Common myeloid progenitor, CD34-positive (primary cell): ENCODE measurements at regions not wholly inside any gene's neighbourhood (a gene's known extent, or its start where the extent isn't known, plus 50 kb on each side); places are given as distances from the start of the nearest gene placed in this dataset.

ENCODE experiments used
- CTCF ChIA-PET: fragments of 350-600 bp; sonication (Branson Sonifier 250); formaldehyde crosslinking; loops from one replicate; lab custom pipeline; 2021; ENCODE audit warnings: antibody characterized with exemption; lab: Charles Lee
- POLR2A ChIA-PET: fragments of 350-600 bp; sonication (Branson Sonifier 250); formaldehyde crosslinking; loops from one replicate; lab custom pipeline; 2021; ENCODE audit warnings: antibody characterized with exemption; lab: Charles Lee
- DNase-seq, 3 donors: peaks; one replicate each; pipeline versions ENCODE4 v3.0.0 to v3.0.0-alpha.2; 2013
- H3K27ac ChIP-seq, 2 experiments: 1 replicate in 1 of 2; 2 replicates in 1 of 2; pipeline ENCODE4 v1.7.0; 2013; ENCODE audit warnings: inconsistent platforms in 2 of 2, low read length in 2 of 2, mild to moderate bottlenecking in 2 of 2, low read depth in 1 of 2, moderate library complexity in 1 of 2; ENCODE audit not compliant: severe bottlenecking in 2 of 2, insufficient read depth in 1 of 2, poor library complexity in 1 of 2
- H3K27me3 ChIP-seq, 5 experiments: replicated peaks in 2 of 5; 1 replicate in 3 of 5; 2 replicates in 2 of 5; pipeline versions ENCODE4 v1.6.1 to v1.7.0; 2013; ENCODE audit warnings: low read length in 4 of 5, mild to moderate bottlenecking in 2 of 5, moderate library complexity in 2 of 5, inconsistent platforms in 1 of 5; ENCODE audit not compliant: insufficient read depth in 5 of 5, control insufficient read depth in 4 of 5
- H3K36me3 ChIP-seq, 4 experiments: 1 replicate in 2 of 4; 2 replicates in 2 of 4; pipeline versions ENCODE4 v1.6.1 to v1.7.0; 2013; ENCODE audit warnings: low read length in 3 of 4, control low read depth in 1 of 4, mild to moderate bottlenecking in 1 of 4; ENCODE audit not compliant: control insufficient read depth in 4 of 4, insufficient read depth in 4 of 4
- H3K4me1 ChIP-seq, 4 experiments: 1 replicate in 3 of 4; 2 replicates in 1 of 4; pipeline versions ENCODE4 v1.6.1 to v1.7.1; 2013; ENCODE audit warnings: low read length in 3 of 4, mild to moderate bottlenecking in 3 of 4, control low read depth in 1 of 4, inconsistent platforms in 1 of 4, moderate library complexity in 1 of 4; ENCODE audit not compliant: control insufficient read depth in 4 of 4, insufficient read depth in 4 of 4; ENCODE audit errors: control extremely low read depth in 1 of 4
- H3K4me3 ChIP-seq, 7 experiments: 1 replicate in 4 of 7; 2 replicates in 3 of 7; pipeline versions ENCODE4 v1.5.1 to v1.7.0; 2013; ENCODE audit warnings: mild to moderate bottlenecking in 7 of 7, low read length in 6 of 7, moderate library complexity in 6 of 7, inconsistent platforms in 2 of 7, low read depth in 2 of 7, control low read depth in 1 of 7; ENCODE audit not compliant: insufficient read depth in 4 of 7, control insufficient read depth in 1 of 7; ENCODE audit errors: extremely low read depth in 1 of 7
- H3K9me3 ChIP-seq, 5 experiments: 1 replicate in 4 of 5; 2 replicates in 1 of 5; pipeline versions ENCODE4 v1.6.1 to v1.7.1; 2013; ENCODE audit warnings: low read length in 4 of 5, mild to moderate bottlenecking in 2 of 5, inconsistent platforms in 1 of 5, low read depth in 1 of 5, moderate library complexity in 1 of 5; ENCODE audit not compliant: control insufficient read depth in 4 of 5, insufficient read depth in 2 of 5; ENCODE audit errors: control extremely low read depth in 1 of 5
- whole genome bisulfite sequencing: methylation state at CpG from one replicate; pipeline ENCODE4 v1.1.5; 2013; ENCODE audit not compliant: insufficient coverage; 5-methylcytosine and 5-hydroxymethylcytosine counted together

DNA sequence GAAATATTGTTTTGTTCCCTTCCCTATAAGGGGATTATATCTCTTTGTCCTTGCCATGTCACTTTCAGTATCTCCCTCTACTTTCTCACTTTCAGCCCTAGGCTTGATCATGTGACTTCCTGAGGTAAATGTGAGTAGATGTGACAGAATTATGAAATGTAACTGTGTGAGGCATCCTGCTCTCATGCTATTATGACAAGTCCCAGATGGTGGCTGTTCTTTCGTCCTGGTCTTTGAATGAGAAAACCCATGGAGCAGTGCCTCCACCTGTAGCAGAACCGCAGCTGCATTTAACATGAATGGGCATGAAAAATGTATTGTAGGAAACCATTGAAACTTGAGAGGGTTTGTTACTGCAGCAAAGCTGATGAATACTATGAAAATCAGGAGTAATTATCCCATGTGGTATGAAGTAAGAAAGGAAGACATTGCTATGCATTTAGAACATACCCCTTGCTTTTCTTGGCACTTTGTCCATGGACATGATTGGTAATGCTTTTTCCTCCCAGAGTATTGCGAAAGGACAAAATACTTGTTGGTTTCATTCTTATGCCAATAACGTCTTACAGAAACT lies 202.2 kb upstream of the GPRIN3 start:
- H3K27ac ChIP-seq = no peak overlapping the region
- H3K9me3 ChIP-seq = peaks cover 0 to 9% (median 2%) of the 10 kb centered on the region in 5 experiments
- peaks cover 3 to 22% (median 10%) of the 10 kb centered on the region in 4 experiments for H3K4me1 ChIP-seq
- H3K4me3 ChIP-seq = no peak overlapping the region
- H3K36me3 ChIP-seq = no peaks in the 10 kb centered on the region
- DNase-seq = peak in 2 of 3 donors; percentile 69 to 78
- ChIA-PET CTCF (interaction anchor here (1.1 to 1.5 kb wide), 2 partner anchors 15 to 24 kb away, joined by 3 to 6 read pairs; no protein-coding TSS in a partner anchor), POLR2A (no interaction called here)
- H3K27me3 ChIP-seq = no peaks in the 10 kb centered on the region
- 56% methylated on average over 2 of the region's 4 CpGs for WGBS

DNA sequence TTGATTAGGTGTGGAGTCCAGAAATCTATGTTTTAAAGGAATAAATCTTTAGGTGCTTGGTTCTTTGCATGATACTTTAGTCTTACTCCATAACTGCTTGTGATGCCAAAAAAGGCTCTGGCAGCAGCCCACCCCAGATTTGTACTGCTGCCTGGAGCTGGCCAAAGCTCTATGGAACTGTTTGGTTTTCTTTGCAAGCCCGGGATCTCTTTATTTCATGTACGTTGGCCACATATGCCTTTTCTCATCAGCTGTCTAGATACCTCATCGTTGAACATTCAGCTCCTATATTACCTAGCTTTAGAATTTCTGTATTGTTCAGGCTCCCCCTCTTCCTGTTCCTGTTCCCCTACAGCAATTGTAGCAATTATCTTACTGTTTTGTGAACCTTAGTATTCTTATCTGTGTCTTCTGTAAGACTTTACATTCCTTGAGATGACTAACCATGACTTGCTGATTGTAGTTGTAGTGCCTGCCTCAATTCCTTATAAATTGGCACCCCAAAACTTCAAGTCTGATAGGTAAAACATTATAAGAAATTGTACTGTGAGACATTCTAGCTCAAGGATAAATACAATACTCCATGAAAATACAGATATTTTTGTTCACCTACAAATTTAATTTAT lies 199.4 kb upstream of the GPRIN3 start:
- no peak for DNase-seq
- Histone ChIP-seq H3K9me3 (peaks cover 0 to 9% (median 2%) of the 10 kb centered on the region in 5 experiments), H3K27me3 (no peaks in the 10 kb centered on the region), H3K4me3 (no peak overlapping the region), H3K4me1 (peaks cover 3 to 22% (median 10%) of the 10 kb centered on the region in 4 experiments), H3K27ac (no peak overlapping the region), H3K36me3 (no peaks in the 10 kb centered on the region)
- POLR2A ChIA-PET = no interaction called here
- CTCF ChIA-PET = interaction anchor here (1.2 to 1.3 kb wide), 3 partner anchors 16 to 21 kb away, joined by 4 to 5 read pairs (median 4); no protein-coding TSS in a partner anchor
- 100% methylated on average over 1 of the region's 3 CpGs for WGBS

- no peaks in the 10 kb centered on the region for H3K36me3 ChIP-seq
- no peaks in the 10 kb centered on the region for H3K27me3 ChIP-seq
- no peak overlapping the region for H3K4me3 ChIP-seq
- peaks cover 3 to 14% (median 4%) of the 10 kb centered on the region in 4 experiments for H3K4me1 ChIP-seq
- ChIA-PET CTCF (no interaction called here), POLR2A (no interaction called here)
- no peak overlapping the region for H3K27ac ChIP-seq
- no peak for DNase-seq
- peaks cover 0 to 1% (median 0%) of the 10 kb centered on the region in 5 experiments for H3K9me3 ChIP-seq
- WGBS = no CpG with 5 or more reads among the region's 1 CpG
Measured at GRCh38 chr4:89502581-89502980, 195.0 kb upstream of the GPRIN3 start.

DNA sequence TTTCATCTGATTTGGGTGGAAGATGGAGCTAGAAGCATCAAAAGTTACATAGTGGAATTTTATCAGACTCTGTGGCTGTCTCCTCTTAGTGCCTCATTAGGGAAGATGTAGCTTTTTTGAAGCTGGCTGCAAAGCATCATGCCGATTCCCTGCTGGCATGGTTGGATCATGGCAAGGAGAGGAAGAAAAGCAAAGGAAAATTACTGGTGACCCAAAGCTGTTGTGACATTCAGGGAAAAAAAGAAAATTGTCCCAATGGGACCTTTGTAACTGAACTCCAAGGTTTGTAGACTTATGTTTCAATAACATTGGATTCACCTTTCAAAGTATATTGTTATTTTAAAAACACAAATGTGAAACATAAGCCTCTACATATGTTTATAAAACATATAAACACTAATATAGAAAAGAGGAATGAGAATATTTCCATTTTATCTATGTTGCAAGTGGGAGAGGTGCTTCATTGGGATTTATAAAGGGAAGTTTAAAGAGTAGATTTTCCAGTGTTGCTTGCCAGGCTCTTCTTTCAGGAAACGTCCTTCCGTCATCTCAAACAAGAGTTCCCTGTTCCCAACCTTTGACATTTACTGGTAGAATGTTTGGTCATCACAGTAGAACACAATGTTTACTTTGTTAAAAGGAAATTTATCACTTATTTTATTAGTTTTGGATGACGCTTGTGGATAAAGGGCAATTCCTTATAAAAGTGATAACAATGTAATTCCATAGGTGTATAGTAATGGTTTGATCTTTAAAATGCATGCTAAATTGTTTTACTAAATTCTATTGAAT lies 190.1 kb upstream of the GPRIN3 start:
- no peak for DNase-seq
- Histone ChIP-seq H3K36me3 (no peaks in the 10 kb centered on the region), H3K4me1 (peaks cover 0 to 8% (median 4%) of the 10 kb centered on the region in 4 experiments), H3K27me3 (no peaks in the 10 kb centered on the region), H3K4me3 (no peak overlapping the region), H3K27ac (no peak overlapping the region), H3K9me3 (peaks cover 0 to 3% (median 0%) of the 10 kb centered on the region in 5 experiments)
- ChIA-PET CTCF (no interaction called here), POLR2A (no interaction called here)
- 100% methylated on average over 2 of the region's 4 CpGs for WGBS

DNA sequence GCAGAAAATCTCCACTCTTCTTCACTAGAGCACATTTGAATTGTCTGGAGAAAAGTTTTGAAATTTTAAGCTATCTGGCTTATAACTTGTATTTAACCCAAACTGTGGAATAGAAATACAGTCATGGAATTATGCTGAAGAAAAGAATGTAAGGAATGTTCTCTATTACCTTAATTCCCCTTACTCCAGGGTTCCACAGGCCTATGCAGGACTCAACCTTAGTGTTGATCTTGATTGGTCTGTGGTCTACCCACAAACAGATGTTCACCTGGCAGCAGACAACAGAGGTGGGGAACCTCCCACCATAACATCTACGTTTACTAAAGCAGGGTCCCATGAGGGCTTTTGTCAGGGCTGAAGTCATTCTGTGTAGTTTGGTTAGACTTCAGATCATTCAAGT lies 189.3 kb upstream of the GPRIN3 start:
- no peaks in the 10 kb centered on the region for H3K36me3 ChIP-seq
- H3K9me3 ChIP-seq = peaks cover 0 to 3% (median 0%) of the 10 kb centered on the region in 5 experiments
- ChIA-PET CTCF (interaction anchor here (2.7 kb wide), 1 partner anchor 31 kb away, joined by 6 read pairs; no protein-coding TSS in a partner anchor), POLR2A (no interaction called here)
- no peak overlapping the region for H3K27ac ChIP-seq
- no CpG with 5 or more reads among the region's 1 CpG for WGBS
- H3K4me1 ChIP-seq = peaks cover 0 to 12% (median 4%) of the 10 kb centered on the region in 4 experiments
- peak in 2 of 3 donors; percentile 18 to 34 for DNase-seq
- no peaks in the 10 kb centered on the region for H3K27me3 ChIP-seq
- H3K4me3 ChIP-seq = no peak overlapping the region

GRCh38 chr4:89493367-89493766 lies 185.8 kb upstream of the GPRIN3 start:
- no peak for DNase-seq
- WGBS = no CpG with 5 or more reads among the region's 3 CpGs
- H3K27ac ChIP-seq = no peak overlapping the region
- no peaks in the 10 kb centered on the region for H3K27me3 ChIP-seq
- H3K36me3 ChIP-seq = no peaks in the 10 kb centered on the region
- no peak overlapping the region for H3K4me3 ChIP-seq
- peaks cover 0 to 3% (median 0%) of the 10 kb centered on the region in 5 experiments for H3K9me3 ChIP-seq
- ChIA-PET CTCF (interaction anchor here (1.0 to 2.0 kb wide), 2 partner anchors 8 to 49 kb away, joined by 3 to 7 read pairs; no protein-coding TSS in a partner anchor), POLR2A (interaction anchor here (0.6 kb wide), 1 partner anchor 880 kb away, joined by 3 read pairs; no protein-coding TSS in a partner anchor)
- H3K4me1 ChIP-seq = peaks cover under 1 to 29% (median 6%) of the 10 kb centered on the region in 4 experiments
